Activated CD4-positive, alpha-beta T cell treated with anti-CD3 and anti-CD28 coated beads for 1 hour (primary cell): ENCODE measurements at regions not wholly inside any gene's neighbourhood (a gene's known extent, or its start where the extent isn't known, plus 50 kb on each side); places are given as distances from the start of the nearest gene placed in this dataset.
"Not testable (repeated sequence)": the region's sequence is repeated elsewhere in the genome, so short reads cannot be mapped to it uniquely, and the experiment has no call there.

Source experiments
- DNase-seq: peaks from one replicate; pipeline ENCODE4 v3.0.0-alpha.2; 2020

DNA sequence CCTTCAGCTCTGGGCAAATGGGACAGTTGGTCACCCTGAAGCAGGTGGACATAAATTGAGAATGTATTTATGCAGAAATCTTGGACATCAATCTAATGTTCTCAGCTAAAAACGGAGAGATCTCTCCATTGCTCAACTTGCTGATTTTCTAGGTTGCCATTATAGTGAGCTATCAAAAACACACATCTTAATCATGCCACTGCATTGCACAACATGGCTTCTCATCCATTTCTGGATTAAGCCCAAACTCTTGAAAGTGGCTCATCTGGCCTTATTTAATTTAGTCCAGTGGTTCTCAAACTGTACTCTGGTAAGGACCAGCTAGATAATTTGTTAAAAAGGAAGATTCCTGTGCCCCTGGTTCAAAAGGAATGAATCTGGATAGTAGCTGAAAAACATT is 324.9 kb upstream of the CITED2 start:
- no peak for DNase-seq

DNA sequence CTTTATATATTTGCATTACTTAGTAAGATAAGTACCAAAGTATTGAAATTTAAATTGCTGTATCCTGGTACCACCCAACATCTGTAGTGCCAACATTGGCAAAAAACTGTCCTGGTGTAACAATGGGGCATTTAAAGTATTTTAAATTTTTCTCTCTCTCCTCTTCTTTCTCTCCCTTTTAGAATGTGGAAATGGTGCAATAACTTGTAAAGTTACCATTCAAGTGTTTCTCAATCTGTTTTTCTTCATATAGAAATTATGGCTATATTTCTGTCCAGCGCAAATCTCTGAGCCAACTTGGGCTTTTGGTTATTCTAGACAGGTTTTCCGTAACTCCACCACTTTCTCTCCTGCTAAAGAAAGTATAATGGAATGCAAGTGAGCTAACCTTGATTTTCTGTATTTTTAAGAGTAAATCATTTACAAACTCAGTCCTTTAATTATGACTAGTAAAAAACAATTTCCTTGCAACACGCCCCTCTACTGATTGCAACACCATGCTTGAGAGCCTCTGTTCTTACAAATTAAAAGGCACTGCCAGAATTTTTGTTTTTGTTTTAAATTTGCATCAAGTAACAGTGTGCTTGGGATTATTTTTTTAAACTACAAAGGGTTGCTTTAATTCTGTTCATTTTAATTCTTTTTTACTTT is 324.2 kb upstream of the CITED2 start:
- no peak for DNase-seq

DNA sequence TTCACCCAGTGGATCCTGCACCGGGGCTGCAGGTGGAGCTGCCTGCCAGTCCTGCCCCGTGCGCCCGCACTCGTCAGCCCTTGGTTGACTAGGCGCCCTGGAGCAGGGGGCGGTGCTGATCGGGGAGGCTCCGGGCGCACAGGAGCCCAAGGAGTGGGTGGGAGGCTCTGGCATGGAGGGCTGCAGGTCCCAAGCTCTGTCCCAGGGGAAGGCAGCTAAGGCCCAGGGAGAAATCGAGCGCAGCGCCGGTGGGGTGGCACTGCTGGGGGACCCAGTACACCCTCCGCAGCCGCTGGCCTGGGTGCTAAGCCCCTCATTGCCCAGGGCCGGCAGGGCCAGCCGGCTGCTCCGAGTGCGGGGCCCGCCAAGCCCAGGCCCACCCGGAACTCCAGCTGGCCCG is 323.4 kb upstream of the CITED2 start:
- not testable (repeated sequence) for DNase-seq

DNA sequence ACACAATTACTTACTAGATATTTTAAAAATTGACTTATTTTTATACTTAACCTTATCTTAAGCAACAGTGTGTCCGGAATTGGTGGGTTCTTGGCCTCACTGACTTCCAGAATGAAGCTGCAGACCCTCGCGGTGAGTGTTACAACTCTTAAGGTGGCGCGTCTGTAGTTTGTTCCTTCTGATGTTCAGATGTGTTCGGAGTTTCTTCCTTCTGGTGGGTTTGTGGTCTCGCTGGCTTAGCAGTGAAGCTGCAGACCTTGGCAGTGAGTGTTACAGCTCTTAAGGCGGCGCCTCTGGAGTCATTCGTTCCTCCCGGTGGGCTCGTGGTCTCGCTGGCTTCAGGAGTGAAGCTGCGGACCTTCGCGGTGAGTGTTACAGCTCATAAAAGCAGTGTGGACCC is 322.5 kb upstream of the CITED2 start:
- DNase-seq, result not testable (repeated sequence)

DNA sequence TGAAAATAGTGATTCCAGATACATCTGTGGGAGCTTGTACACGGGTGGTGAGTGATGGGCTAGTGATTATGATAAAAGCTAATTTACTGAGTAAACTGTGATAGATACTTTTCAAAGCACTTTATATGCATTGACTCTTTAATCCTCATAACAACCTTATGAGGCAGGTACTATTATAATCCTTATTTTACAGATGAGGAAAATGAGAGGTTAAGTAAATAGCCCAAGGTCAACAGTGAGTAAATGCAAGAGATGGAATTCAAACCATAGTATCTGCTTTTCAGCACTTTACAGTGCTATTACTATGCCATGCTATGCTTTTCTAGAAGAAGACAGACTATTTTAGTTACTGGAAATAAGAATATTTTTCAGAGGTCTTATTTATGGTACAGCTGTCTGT is 320.9 kb upstream of the CITED2 start:
- no peak for DNase-seq

DNA sequence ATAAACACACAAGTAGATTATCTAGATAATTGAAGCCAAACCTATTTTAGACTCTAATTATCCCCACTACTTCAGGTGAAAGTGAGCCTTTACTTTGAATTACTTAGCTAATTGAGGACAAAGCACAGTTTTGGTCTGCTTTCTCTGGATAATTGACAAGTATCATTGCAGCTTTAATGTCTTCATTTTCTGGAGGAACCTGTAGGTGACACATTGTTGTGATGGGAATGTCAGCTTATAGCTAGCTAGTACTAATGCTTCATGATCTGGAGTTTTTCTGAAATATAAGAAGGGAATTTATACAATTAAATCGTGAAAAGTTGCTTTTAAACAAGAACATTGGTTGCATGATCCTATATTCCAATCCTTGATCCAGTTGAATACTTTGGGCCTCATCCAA is 319.3 kb upstream of the CITED2 start:
- DNase-seq, result no peak

DNA sequence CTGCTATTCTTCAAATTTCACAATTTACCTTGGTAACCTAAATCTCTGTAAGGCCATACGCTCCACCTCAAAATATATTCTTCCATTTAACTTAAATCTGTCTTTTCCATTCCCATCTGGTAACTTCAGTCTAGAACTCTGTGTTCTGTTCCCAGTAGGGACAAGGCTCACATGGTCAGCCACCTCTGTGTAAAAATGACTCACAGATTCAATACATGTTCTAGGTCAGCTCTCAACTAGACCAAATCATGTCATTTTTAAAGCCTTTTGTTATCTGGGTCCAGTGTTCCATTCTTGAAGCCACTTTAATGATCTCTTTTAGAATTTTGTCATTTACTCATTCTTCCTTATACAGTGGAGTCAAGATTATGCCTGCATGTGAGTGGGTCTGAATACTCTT is 315.6 kb upstream of the CITED2 start:
- DNase-seq, result no peak

DNA sequence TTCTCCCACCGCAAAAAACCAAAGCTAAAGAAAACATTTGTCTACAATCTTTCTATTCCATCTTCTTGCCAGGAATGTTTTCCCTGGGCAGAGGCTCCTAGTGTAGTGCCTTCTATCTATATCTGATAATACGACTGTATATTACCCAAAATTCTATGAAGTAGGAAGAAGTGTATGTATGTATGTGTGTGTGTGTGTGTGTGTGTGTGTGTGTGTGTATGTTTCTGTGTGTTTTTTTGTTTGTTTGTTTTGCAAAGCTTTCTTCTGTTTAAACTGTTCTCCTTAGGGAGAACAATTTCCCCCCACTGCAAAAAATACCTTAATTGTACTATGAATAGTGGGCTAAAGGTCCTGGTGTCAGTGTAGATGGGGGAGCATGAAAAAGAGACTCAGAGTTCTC is 312.6 kb upstream of the CITED2 start:
- DNase-seq, result no peak

DNA sequence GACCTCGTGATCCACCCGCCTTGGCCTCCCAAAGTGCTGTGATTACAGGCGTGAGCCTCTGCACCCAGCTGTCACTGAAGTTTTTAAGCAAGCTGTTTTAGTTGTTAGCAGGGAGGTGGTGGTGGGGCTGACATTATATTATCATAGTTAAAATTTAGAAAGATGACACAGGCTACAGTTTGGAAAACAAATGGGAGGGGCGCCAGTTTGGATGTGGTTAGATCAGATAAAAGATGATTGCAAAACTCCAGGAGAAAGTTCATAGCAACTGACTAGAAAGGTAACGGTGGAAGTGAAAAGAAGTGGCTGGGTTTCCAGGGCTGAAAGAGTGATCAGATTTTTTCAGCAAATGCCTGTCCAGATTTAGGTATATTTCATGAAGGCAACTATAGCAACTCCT is 311.9 kb upstream of the CITED2 start:
- no peak for DNase-seq

DNA sequence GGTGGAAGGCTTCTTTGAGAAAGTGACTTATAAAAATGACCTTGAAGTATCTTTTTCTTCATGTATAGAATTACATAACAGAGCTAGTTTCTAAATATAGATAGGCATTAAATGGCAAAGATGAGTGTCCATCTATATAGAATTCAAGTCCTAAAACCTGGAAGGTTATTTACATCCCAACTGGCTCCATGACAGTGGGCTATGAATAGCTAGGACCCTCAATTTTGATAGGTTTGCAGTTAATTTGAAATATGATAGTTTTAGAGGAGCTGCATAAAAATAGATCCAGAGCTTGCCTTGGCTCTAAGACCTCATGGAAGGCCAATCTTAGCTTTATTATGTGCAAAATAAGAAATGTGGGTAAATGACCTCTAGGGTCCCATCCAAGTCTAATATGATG is 310.6 kb upstream of the CITED2 start:
- no peak for DNase-seq

DNA sequence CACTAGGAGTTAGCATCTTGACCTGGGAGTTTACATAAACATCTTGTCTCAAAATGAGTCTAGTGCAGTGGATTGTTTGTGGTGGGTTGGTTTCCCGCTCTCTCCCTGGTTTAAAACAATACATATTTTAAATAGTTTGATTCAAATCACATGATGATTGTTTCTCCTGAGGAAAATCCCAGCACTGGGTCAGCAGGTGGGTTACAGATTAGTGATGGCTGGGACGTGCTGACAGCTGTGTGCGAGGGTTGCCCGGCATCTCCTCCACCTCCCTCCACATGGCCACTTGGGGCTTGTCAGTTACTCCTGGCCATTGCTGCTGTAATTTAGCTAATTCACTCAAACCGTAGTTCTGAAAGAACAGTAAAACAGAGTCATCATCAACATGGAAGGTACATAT is 306.4 kb upstream of the CITED2 start:
- DNase-seq, result no peak

DNA sequence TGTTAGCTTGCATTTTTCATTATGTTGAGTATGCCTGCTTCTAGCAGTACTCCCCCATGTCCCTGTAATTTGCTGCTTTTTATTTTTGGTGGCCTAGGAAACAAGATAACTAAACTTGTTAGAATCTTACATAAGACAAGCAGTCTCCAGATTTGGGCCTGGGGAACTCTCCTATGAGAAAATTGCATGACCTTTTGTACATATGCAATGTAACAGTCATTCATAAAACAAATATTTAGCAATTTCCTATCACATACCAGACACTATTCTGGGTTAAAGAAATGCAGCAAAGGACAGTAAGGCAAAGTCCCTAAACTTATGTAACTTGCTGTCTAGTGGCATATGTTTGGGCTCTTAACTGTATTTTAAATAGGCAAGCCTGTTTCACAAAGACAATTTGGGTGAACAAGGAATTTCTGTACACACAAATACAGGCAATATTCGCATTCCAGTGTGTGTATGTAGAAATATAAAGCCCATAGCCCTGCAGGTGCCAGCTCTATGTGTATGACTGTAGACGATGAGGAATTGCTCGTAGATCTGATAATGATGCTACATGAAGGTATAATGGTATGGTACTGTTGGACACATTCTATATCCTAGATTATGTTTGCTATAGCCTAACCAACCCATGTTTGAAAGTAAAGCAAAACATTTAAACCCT is 305.2 kb upstream of the CITED2 start:
- no peak for DNase-seq

DNA sequence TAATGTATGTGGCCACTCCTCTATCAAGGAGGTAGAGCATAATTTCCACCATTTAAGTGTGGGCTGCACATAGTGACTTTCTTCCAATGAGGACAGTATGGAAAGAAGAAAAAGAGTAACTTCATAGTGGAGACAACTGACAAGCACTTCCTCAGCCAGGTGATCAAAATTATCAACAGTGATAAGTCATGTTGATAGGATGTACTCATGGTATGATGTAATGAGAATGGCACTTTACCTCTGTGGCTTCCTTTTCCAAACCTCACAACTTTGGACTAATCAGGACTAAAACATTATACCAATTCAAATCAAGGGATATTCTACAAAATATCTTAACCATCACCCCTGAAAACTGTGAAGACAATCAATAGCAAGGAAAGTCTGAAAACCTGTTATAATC is 302.3 kb upstream of the CITED2 start:
- DNase-seq, result no peak

DNA sequence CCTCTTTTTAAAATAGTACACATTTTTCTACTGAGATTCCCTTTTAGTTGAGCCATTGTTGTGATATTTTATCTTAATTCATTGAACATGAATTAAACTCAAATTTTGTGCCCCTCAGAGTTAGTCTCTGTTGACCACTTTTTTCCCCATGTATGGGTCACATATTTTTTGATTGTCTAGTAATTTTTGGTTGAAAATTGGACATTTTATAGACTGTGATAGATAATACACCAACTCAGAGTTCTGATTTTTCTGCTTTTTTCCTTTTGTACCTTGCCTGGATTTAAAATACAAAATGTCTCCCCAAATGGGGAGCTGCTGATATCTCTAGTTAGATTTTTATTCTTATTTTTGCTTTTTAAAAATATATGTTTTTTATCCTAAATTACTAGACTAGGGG is 291.8 kb upstream of the CITED2 start:
- DNase-seq, result no peak

DNA sequence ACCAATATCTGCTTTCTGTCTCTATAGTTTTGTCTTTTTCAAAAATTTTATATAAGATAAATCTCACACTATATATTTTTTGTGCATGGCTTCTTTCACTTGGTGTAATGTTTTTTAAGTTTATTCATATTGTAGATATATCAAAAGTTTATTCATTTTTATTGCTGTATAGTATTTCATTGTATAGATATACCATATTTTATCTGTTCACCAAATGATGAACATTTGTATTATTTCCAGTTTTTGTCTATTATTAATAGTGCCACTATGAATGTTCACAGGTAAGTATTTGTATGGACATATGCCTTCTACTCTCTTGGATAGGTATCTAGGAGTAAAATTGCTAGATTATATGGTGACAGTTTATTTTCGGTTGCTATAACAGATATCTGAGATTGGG is 289.5 kb upstream of the CITED2 start:
- DNase-seq, result no peak

DNA sequence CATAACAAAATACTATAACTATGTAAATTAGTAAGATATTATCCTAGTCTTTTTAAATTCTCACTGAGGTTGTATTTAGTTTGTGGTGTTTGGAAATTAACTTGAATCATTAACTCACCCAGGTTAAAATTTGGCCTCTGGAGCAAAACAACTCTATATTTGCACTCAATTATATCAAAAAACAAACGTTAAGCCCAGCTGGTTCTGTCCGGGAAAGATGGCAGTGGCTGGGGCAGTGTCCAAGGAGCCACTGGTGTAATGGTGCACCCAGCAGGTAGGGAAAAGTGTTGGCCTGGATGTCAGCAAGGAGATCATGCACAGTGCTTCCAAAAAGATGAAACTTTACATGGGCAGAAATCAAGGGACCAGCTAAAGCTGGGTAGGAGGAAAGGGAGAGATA is 285.3 kb upstream of the CITED2 start:
- no peak for DNase-seq

DNA sequence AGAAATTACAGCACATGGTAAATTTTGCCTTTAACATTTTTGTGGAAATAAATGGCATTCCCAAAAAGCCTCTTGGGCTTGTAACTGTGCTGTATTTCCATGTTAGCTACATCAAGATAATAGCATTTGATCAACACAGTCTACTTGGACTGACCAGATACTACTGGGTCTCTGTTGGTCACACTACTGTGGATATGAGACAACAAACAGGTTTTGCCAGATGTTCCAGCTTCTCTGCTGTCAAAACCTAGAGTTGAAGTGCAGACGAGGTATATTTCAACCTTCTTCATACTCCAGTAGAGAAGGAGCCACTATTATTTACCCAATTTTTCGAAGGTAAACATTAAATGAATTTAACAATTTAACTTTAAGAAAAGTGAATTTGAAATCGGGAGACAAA is 284.7 kb upstream of the CITED2 start:
- DNase-seq, result no peak

DNA sequence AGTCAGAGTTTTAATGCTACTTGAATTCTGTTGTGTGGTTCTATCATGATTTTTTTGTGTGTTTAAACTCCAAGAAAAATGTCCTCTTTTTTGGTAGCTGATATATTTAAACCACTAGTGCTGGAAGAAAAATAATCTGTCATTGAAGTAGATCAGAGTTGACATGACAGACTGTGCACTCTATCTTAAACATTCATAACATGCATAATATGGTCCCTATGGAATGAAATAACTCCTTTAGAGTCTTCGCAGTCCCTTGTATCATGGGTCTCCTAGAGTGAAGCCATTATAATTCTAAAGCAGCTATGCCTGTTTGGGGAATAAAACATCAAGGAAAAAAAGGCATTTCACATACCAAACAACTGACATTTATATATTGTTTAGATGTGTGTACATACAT is 282.7 kb upstream of the CITED2 start:
- DNase-seq, result no peak

DNA sequence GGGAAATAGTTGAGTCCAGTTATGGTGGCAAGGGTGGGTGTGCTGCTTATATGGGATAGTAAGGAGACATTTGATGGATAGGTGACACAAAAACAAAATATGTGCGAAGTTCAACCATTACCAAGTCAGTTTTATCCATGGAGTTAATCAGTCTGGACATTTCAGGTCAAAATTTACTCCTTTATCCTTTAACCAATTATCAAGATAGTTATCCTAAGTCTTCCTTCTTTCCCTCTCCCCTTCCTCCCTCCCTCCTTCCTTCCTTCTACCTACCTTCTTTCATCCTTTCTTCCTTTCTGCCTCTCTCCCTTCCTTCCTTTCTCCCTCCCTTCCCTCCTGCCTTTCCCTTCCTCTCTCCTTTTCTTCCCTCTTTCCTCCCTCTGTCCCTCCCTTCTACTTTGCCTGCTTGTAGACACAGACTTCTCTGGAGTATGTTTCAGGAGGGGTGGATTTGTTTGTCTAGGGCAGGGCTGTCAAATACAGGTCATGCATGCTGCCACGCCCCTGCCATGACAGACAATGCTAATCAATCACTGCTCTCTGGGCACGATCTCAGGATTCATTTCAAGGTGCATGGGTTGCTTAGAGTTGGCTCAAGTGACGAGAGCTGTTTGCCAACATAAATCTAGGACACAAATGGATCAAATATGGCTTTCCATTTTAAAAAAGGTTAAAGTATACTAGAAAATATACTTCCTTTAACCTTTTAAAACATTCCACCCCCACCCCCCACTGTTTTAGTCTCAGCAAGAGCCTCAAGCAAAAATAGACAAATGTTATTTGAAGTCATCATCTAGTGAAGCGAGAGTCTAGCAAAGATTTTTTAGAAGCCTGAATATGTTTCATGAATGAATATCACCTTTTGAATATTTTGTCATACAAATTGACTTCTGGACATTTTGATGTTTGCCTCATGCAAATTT is 281.6 kb upstream of the CITED2 start:
- no peak for DNase-seq

DNA sequence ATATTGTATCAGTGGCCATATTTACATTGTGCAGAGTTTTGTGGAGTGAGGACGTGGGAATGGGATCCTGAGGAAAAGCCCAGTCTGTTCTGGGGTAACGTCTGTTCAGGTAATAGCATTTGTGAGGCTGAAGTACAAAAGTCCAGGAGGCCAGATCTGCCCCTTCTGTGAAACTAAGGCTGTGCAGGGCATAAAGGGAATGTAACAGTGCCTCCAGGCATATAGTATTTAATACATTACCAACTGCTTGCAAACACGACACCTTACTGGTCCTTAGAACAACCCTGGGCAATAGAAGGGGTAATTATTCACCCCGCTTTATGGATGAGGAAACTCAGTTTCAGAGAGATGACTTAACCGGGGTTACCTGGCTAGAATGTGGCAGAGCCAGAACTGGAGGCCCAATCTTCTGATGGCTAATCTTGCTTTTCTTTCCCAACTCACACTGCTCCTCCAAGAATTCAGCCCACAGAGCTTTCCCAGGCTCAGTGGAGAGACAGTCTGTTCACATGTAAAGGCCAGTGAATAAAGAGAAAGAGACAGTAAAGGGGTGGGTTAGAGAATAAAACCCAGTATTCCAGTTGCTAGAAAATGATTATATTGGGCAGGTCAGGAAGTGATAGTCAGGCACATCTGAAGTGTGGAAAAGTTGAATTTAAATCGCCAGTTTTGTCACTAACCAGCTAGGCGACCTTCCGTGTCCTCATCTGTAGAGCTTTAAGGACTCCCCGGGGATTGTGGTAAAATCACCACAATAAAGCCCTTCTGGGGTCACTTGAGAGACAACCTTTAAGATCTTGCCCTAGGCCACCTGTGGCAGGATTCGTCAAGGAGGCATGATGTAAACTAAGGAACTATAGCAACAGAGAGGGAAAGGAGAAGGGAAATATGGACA is 280.7 kb upstream of the CITED2 start:
- no peak for DNase-seq

DNA sequence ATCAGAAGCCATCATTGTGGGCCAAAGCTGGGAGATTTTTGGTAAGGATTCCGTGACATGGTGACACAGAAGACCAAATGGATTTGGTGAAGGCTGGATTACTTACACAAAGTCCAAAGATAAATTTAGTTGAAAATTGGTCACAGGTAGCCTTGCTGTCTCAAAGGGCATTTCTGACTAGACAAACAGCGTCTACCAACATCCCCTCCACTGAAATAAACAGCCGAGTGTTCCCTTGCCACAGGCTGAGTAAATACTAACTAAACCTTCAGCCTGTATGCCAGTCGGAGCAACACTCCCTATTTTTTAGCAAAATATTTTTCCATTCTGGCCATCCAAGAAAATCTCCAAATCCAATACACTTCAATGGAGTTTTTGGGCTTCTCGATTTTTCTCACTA is 279.9 kb upstream of the CITED2 start:
- DNase-seq, result no peak

DNA sequence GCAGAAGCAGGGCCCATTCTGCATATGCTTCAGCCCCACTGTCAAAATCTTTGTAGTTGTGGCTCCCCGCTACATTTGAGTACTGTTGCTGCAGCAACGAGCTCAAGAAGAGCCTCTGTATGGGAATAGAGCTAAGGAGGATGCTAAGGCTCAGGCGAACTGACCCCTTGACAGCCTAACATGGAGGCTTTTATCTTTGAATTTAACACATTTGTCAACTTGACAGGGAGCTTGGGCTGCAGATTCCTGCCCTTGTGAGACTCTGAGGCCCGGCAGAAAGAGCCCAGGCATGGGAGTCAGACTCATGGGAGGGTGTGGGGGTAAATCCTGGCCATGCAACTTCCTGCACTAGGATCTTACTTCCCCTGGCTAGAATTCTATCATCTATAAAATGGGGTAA is 278.7 kb upstream of the CITED2 start:
- no peak for DNase-seq

DNA sequence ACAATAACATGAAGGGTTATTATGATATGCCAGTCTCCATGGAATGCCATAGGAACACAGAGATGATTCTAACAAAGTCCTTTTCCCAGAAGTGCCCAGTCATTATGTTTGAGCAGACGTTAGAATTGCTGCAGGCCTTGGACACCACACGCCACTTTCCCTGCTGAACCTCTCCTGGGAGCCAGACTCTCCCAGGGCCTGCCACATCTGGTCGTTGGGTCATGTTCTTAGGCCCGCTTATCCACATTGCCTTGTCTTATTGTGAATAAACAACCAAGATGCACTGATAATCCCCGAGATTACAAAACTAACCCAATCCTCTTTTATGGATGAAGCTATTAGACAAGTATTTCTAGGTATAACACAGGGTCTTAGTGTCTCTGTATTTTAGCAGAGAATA is 276.5 kb upstream of the CITED2 start:
- no peak for DNase-seq
